NCI-H69 (cell line): ENCODE measurements at regions not wholly inside any gene's neighbourhood (a gene's known extent, or its start where the extent isn't known, plus 50 kb on each side); places are given as distances from the start of the nearest gene placed in this dataset.

Experiments
- DNase-seq: peaks from one replicate; lab custom pipeline; 2025; lab: John Stamatoyannopoulos, UW

DNA sequence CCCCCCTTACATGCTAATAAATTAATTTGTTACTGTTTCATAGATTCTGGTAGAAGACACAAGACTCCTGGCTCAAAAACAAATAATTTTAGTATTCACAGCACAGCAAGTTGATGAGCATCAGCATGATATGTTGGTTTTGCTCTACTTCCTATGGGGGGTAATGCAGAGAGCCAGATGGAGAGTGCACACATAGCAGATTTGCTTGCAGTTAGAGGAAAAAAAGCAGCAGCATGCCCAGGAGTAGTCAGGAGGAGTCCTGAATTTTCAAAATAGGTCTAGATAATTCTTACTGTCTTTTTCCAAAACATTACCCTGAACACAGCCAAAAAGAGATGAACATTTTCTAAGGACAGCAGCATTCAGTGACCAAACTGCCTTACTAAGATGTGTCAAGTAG, 261.3 kb downstream of the COX7C start:
- DNase-seq = peak; percentile 72

DNA sequence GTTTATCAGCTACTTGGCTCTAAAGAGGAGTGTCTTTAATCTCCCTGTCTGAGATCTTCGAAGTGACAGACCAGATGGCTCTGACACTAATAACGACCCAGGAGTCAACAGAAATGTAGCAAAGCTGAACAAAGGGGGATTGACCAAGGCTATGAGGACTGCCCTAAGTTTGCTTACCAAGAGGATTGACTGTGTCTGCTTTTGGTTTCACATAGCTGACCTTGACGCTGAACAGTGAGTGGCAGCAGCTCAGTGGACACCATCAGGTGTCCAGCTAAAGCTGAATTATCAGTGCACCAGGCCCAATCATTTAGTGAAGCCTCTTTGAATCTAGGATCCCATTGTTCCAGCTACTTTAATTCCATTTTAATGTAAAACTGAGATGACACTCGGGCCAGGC, 262.6 kb downstream of the COX7C start:
- peak; percentile 40 for DNase-seq

DNA sequence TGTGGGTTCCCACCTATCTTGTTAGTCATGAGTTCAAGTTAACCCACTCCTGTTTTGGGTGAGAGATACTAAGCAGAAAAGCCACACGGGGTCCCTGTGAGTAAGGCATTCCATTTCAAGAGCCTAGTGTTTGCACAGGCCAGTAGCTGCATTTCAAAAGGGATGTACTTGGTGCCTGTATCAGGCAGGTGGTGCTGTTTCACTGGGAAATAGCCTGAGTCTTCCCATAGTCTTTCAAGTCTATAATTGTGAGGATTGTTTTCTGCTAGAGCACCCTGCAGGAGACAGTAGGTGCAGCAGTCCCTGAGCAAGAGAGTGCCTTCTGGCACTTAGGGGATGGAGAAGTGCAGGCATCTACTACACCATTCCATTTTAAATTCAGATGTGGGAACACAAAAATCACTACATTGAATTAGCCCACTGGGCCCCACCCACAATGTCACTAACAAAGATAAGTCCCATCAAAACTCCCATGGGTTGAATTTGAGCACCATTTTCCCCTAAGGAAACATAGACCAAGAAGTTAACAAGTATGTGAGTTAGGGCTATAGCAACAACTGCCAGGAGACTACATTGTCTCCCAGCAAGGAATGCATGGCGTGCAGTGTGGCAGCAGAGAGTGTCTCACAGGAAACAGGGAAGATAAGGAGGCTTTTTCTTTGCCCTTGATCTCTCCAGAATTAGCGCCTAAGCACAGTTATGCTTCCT, 263.2 kb downstream of the COX7C start:
- DNase-seq = peak; percentile 94

DNA sequence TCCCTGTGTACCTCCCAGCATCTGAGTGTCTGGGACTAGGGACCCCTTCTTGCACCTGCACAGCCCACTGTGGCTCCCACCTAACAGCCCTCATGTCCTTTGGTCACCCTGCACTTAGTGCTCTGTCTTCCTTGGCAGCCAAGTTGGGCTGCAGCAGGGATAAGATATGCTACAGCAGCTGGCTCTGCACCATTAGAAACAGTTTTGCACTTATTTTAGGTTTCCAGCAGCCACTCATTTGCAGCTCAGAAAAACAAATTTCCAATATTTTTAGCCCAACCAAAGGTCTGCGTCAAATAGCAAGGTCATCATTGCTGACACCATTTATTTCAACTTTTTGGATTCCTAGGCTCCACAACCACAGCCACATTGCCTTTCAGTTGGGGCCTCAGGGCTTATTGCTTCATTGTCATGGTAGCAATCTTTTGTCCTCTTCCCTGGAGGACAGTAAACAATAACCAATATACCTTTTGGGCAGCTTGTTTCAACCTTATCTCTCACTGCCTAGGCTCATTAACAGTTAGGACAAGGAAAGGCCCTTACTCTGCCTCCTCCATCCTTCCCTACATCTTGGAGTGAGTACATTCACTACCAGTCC, 263.9 kb downstream of the COX7C start:
- peak; percentile 43 for DNase-seq

DNA sequence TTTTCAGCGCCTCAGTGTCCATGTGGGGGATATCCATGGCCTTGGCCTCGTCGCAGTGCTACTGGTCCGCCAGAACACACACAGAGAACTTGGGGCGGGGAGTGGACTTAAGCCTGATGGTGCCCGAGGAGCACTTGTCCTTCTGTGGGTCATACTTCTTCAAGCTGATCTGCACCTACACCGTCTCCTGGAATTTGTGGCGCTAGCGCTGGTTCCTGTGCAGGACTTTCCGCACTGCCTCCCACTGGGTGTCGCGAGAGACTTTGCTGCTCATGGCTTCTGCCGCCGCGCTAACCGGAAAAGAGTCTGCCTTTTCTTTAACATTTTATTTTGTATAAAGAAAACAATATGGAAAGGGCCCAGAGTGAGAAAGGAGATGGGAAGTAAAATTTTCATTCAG, 266.9 kb downstream of the COX7C start:
- no peak for DNase-seq

DNA sequence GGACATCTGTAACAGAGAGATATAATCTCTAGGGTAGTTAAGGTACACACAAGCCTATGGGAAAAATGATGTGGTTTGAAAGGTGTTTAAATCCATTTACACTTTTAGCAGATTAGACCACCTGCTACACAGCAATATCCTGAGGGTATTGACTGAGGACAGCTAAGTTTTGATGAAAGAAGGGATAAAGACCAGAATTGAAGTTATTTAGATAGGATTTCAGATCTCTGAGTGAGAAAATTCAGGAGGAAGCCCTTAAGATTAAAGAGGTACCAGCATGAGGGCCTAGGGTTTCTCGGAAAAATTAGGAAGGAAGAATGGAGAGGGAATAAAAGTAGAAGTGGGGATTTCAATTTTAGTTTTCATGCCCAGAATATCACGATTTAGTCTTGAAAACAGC, 267.3 kb downstream of the COX7C start:
- DNase-seq = no peak

DNA sequence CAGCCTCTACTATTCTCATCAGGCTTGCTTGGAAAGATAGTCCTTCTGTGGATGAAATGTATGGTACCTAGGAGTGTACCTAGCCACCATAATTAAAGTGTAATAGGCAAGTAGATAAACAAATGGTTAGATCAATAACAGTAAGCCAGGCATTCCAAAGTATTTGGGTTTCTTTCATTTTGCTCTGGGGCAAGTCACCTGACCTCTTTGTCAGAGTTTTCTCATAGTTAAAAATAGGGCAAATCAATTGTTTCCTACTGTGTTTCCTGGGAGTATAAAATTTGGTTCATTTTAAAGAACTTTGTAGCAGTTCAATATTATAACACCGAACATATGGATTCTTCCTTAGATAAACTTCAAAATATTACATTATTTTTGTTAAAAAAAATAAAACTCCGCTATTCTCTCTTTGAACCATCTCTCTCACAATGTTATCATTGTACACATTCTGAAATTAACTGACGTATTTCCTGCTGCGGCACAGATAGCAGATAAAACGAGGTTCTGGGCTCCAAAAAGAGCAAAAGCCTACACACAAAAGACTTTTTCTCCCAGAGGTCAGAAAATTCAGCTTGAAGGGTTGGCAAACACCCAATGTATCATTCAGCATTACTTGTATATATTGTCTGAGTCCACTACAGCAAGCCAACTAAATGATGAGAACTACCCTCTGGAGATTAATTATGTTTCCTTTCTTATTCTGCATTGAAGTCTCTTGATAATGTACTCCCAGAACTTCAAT, 267.9 kb downstream of the COX7C start:
- peak; percentile 9 for DNase-seq

DNA sequence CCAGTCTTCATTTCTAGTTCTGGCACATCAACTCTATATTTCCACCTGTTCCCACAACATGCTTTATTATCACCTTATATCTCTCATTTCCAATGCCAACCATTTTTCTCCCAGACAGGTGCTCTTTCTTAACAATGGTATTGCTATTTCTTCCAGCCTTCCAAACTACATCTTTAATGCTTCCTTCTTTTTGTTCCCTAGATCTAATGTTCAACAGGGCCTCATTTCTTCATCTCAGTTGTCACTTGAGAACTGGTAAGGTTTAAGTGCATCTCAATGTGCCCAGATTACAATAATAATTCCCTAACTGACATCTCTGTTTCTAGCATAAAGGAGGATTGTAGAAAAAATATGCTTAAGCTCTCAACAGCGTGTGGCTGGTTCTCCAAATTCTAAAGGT, 272.6 kb downstream of the COX7C start:
- DNase-seq = no peak

DNA sequence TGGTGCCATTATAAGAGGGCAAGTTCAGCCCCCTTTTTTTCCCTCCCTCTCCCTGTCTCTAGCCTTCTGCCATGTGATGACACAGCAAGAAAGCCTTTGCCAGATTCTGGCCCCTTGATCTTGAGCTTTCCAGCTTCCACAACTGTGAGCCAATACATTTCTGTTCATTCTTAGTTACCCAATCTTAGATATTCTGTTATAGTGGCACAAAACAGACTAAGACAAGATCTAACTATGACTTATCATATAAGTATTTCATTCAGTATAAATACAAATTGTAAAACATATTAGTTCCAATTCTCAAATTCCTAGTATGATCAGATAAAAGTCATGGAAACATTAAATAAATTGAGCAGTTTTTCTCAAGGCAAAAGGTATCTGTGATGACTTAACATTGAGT, 276.3 kb downstream of the COX7C start:
- DNase-seq = no peak

DNA sequence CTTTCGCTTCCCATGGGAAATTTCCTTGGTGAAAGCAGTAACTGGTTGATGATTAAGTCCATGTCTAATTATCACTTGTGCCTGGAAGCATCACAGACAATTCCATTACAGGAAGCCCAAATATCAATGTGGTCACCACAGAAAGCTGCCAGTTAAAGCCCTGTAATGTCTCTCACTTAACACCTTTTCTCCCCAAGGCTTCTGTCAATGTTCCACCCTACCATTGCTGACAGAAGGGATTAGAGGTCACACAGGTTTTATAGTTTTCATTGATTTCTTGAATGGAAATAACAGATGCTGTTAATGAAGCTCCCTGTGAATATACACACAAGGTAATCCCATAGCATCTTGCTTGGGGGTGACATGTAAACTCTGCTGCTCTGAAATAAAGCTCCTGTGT, 279.2 kb downstream of the COX7C start:
- peak; percentile 79 for DNase-seq

DNA sequence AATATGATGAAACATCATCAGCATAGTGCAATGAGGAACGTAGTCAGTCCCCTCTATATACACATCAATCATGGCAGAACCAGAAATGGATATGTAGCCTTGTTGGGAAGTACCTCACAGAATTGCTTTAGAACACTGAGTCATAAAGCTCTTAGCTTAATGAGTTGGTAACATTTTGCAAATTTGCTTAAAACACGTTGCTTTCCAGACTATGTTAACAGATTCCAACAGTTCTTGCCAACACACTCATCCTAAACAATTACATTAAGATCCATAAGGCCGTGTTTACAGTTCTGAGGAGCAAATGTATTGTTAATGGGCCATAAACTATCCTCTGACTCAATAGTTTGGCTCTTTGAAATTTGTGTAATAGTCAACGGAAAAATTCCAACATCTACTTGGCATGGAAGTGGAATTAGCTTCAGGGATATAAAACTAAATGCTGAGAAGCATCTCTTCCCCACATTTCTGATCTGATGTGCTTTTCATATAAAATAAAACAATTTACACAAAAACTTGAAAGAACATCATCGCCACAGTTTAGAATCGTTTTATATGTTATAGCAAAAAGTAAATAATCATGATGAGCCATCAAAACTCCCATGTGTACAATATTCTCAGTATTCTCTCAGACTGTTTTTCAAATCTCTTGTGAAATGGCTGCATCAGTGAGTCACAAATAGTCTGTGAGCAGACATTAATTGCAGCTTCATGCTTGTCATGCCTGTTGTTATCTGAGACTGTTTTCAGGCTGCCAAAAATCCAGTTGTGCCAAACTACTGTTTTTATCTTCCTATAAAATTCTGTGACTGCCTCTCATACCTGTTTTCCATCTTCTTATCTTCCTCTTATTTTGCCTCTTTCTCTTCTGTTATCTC, 291.9 kb downstream of the COX7C start:
- peak; percentile 64 for DNase-seq

DNA sequence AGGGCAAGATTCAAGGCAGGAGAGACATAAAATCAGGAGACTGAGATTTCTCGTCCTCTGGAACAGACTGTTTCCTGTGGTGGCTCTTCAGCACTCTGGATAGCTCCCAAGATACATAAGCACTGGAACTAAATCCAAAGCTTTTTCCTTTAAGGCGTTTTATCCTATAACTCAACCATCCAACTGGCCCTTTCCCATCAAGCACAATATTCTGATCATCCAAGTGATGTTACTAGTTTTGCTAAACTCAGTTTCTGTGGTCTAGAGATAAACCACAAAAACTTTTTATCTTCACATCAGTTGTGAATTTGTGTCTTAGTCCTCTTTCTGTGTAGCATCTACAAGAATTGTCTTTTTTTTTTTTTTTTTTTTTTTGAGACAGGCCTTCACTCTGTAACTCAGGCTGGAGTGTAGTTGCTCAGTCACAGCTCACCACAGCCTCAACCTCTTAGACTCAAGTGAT, 299.4 kb downstream of the COX7C start:
- no peak for DNase-seq

DNA sequence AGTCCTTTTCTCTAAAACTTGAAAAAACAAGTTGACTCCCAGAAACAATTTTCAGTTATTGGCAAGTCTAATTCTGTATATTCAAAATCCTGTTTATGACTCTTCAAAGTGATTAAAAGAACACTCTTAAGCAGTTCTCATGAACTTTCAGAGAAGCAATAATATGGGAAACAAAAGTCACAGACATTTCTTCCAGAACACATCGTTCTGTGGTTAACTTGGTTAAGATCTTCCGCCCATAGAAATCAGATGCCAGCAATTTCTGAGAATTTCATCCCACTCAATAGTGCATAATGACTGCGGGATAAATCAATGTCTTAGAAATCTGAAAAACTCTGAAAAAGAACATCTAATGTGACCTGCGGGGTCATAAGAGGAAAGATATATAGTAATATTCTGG, 300.5 kb downstream of the COX7C start:
- DNase-seq = no peak

DNA sequence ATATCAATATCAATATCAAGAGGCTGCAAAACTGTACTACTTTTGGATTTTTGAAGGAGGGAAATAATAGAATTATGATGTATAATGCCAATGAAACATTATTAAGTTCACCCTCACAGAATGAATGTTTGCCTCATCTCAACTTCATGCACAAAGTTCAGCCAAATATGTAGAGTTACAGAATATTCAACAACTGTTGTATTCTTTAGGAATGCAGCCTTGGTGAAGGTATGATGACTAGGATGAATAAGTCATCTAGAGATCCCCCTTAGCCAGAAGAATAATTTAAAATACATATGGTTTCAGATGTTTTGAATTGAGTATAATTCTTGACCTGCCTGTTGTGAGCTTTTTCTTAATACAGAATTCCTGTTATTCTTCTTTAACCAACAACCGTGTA, 308.3 kb downstream of the COX7C start:
- no peak for DNase-seq

DNA sequence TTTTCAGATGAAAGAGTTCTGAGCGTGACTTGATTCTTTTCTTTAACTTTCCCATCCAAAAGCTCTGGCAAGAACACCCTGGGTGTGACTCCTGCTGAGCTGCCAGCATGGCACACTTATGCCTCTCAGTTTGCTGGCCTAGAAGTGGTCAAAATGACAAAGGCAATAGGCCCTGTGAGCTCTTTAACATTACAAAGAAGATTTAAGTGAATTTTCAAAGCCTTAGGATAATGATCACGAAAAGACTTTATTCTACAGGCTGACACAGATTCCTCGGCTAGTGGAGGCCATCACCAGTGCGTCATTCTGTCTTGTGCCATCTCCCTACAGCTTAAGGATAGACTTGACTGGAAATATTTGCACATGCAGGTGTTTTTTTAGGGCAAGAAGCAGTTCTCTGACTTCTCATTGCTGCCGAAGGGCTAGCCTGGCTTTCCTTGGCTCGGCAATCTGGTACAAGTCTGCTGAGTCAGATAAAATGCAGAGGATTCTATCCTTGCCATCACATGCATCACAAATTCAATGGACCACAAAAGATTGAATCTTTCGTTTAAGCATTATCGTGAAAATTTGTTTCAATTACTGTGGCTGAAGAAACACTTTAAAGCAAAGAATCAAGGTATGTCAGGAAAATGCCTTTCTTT, 311.5 kb downstream of the COX7C start:
- DNase-seq = no peak

DNA sequence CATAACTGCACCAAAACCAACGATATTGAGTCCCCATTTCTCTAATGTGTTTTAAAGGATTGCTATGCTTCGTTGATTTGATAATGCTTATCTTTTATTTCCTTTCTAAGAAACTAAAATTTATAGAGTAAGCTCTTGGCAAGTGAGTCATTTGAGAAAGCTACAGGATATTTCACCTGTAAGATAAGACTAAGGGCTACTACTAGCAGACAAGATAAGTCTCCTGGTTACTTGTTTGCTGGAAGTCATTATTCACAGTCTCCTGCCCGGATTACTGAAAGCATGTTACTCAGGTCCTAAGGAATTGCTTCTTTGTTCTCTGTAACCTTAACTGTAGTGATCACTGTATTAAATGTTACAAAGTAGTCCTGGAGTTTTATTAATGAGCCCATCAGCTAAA, 315.9 kb upstream of the RASA1 start:
- DNase-seq = no peak

DNA sequence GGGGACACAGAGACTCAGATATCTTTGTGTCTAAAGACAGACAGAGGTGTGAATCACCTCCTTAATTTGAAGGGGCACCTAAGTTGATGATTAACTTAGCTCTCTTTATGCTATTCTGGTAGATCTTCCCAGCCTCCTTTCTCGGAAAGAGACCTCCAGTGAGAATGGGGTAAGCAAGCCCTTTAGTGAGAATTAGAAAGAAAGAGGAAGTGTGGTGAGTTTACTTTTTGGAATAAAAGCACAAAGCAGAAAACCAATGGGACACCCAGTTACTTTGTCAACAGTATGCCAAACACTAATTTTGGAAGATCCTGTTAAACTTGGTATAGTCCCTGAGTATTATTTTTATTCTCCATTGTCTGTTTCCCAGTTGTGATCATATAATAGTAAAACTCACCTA, 302.8 kb upstream of the RASA1 start:
- no peak for DNase-seq

DNA sequence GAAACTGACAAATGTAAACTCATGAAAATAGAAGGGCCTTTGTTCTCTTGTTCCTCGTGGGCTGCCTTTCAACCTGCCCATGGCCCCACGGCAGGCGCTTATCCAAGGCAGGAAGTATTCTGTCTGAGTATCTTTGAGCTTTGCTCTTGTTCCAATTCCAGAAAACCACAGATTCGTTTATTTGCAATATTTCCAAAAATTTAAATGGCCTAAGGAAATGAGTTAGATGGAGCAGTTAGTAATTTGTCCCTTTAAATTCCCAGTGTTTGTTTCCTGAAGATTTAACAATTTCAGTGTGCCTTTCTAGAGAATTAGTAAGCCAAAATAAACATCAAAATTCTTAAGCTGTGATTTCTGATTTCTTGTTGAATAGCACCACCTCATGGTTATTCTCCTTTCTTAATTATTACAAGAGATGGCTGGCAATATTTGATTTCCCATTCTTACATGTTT, 299.4 kb upstream of the RASA1 start:
- DNase-seq = peak; percentile 67

DNA sequence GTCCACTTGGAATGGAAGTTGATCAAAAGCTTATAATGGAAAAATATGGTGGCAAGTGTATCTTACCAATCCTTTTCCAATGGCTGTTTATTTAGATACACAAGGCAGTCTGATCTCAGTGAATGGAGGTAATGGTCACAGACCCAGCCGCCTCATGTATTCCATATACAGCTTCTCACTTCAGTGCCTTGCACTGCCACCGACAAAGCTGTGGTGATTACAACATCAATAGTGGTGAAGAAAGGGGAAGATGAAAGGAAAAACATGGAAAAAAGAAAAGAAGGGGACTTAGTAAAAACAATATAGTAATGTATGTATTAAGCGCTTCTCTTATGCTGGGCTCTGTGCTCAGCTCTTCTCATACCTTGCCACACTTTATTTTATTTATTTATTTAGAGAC, 297.3 kb upstream of the RASA1 start:
- no peak for DNase-seq

DNA sequence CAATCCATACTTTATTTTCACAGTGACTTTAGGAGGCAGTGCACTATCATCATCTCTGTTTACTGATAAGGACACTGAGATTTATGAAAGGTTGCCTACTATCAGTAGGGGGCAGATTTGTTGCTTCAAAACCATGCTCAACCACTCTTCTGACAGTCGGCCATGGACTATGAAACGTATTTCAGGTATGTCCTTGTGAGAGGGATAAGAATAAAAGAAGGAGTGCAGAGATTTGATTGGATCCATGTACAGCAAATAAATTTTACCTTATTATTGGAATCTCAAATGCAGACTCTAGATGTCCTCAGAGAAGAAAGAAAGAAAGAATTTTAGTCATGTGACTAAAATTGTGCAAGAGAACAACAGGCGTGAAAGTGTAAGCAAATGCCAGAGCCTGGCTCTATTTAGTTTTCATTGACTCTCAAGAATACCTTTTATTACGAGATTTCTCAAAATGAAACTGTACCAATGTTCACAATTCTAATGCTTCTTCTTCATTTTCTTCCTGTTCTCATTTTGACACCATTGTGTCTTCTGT, 296.6 kb upstream of the RASA1 start:
- DNase-seq = peak; percentile 13

DNA sequence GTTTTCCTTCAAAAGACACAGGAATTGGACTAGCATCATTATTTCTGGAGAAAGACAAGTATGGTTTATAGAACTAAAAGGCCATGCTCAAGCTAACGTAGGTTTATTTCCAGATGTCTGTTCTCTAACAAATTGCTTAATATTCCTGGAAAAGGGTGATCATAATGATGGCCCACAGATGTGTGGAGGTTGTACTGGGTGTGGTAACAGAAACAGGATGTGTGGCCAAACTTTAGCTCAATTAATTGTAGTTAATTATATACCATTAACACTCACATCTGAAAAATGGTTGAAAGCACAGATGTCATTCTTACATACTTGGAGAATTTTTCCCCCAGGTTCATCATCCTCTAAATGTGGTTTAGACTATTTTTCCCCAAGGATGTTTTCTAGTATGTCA, 292.7 kb upstream of the RASA1 start:
- DNase-seq = peak; percentile 50
